DOHH2 (cell line): ENCODE measurements at regions not wholly inside any gene's neighbourhood (a gene's known extent, or its start where the extent isn't known, plus 50 kb on each side); places are given as distances from the start of the nearest gene placed in this dataset.

Experiments
- EZH2phosphoT487 ChIP-seq: fragments of 200-600 bp; sonication (generic); IDR thresholded peaks from 2 replicates; pipeline ENCODE4 v1.6.1; 2017; ENCODE audit warnings: borderline replicate concordance, mild to moderate bottlenecking, antibody characterized with exemption, low read length, moderate library complexity, mixed read lengths
- TF ChIP-seq, protein P1 (sequence below): fragments of 200-600 bp; sonication (generic); IDR thresholded peaks from one replicate; pipeline ENCODE4 v1.5.1; 2014; ENCODE audit warnings: antibody characterized with exemption, mild to moderate bottlenecking, low read depth, low read length; ENCODE audit not compliant: poor library complexity, severe bottlenecking

DNA sequence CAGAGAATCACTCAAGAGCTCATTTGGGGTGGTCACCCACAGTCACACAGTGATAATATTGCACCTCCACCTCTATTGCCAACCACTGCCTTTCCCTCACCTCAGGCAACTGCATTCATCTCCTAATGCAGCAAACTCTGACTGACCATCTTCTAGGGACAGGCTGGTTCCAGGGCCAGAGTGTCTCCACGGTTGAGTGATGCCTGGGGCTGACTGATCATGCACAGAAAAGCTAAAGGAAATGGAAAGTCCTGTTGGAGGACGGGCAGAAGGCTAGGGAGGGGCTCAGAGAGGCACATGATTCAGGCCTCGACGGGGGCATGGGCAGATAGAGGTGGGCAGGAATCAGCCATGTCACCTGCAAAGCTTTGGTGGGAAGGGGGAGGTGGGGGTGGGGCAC lies 127.1 kb upstream of the TNS3 start:
- TF ChIP-seq, protein P1, sequence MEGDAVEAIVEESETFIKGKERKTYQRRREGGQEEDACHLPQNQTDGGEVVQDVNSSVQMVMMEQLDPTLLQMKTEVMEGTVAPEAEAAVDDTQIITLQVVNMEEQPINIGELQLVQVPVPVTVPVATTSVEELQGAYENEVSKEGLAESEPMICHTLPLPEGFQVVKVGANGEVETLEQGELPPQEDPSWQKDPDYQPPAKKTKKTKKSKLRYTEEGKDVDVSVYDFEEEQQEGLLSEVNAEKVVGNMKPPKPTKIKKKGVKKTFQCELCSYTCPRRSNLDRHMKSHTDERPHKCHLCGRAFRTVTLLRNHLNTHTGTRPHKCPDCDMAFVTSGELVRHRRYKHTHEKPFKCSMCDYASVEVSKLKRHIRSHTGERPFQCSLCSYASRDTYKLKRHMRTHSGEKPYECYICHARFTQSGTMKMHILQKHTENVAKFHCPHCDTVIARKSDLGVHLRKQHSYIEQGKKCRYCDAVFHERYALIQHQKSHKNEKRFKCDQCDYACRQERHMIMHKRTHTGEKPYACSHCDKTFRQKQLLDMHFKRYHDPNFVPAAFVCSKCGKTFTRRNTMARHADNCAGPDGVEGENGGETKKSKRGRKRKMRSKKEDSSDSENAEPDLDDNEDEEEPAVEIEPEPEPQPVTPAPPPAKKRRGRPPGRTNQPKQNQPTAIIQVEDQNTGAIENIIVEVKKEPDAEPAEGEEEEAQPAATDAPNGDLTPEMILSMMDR = no peak
- no peak for TF ChIP-seq EZH2phosphoT487
